HepG2 (cell line): ENCODE measurements at regions not wholly inside any gene's neighbourhood (a gene's known extent, or its start where the extent isn't known, plus 50 kb on each side); places are given as distances from the start of the nearest gene placed in this dataset.

Experiments
- ATAC-seq: fragments of 200-7000 bp; cut with Tn5 transposase; 3 replicates; pipeline ENCODE4 v1.9.1; 2020; ENCODE audit warnings: mild to moderate bottlenecking, moderate library complexity
- BruUV-seq: library from RNA; stranded (reverse); fragments of 400-500 nt; replicated peaks from 2 replicates; lab custom pipeline; 2021; lab: Mats Ljungman, UMichigan
- CTCF ChIA-PET: fragments of 300-600 bp; formaldehyde crosslinking; extraction: SDS; loops from one replicate; lab custom pipeline; 2021; ENCODE audit warnings: low total read pairs, inconsistent platforms, low intra/inter-chr PET ratio; lab: Yijun Ruan, JAX
- POLR2A ChIA-PET: fragments of 350-600 bp; sonication (Branson Sonifier 250); formaldehyde crosslinking; loops from one replicate; lab custom pipeline; 2020; ENCODE audit warnings: antibody characterized with exemption, inconsistent platforms; lab: Yijun Ruan, JAX
- DNase-seq: peaks from one replicate; pipeline ENCODE4 v3.0.0-alpha.2; 2015; ENCODE audit warnings: low spot score
- FAIRE-seq: peaks from 3 replicates; lab custom pipeline; 2011; peaks lifted over from hg19 to GRCh38; lab: Jason Lieb, UNC
- H2AFZ ChIP-seq: one replicate; pipeline ENCODE4 v1.6.1; 2011; ENCODE audit warnings: low read length, inconsistent platforms
- H3K27ac ChIP-seq: fragments of 300-600 bp; 3 replicates; pipeline ENCODE4 v1.8.0; 2011; ENCODE audit warnings: mixed run types, mild to moderate bottlenecking, mixed read lengths, low read length, inconsistent platforms; ENCODE audit not compliant: insufficient read depth; ENCODE audit errors: extremely low read length
- H3K27me3 ChIP-seq, 2 experiments: fragments of 200-600 bp in 1 of 2; 2 replicates in 1 of 2; 3 replicates in 1 of 2; pipeline versions ENCODE4 v1.6.0 to v1.8.0; 2011; ENCODE audit warnings: low read length in 2 of 2, mild to moderate bottlenecking in 2 of 2, moderate library complexity in 2 of 2, inconsistent platforms in 1 of 2; ENCODE audit not compliant: insufficient read depth in 2 of 2, control insufficient read depth in 1 of 2
- H3K36me3 ChIP-seq, 2 experiments: fragments of 200-600 bp in 1 of 2; replicated peaks in 1 of 2; 2 replicates in 1 of 2; 3 replicates in 1 of 2; pipeline versions ENCODE4 v1.5.1 to v1.8.0; 2011; ENCODE audit warnings: low read length in 2 of 2, inconsistent platforms in 1 of 2; ENCODE audit not compliant: insufficient read depth in 2 of 2, control insufficient read depth in 1 of 2
- H3K4me1 ChIP-seq: 2 replicates; pipeline ENCODE4 v1.5.1; 2012; ENCODE audit warnings: low read length, inconsistent platforms; ENCODE audit not compliant: insufficient read depth
- H3K4me2 ChIP-seq: 2 replicates; pipeline ENCODE4 v1.6.0; 2011; ENCODE audit warnings: low read depth, low read length, inconsistent platforms
- H3K4me3 ChIP-seq, 3 experiments: fragments of 200-600 bp in 1 of 3; sonication (generic), shearing (Covaris generic) in 1 of 3; replicated peaks in 1 of 3; 2 replicates each; pipeline ENCODE4 v1.5.1; 2011 to 2016; ENCODE audit warnings: low read length in 3 of 3, inconsistent platforms in 2 of 3, low read depth in 2 of 3, mild to moderate bottlenecking in 2 of 3, control low read depth in 1 of 3, mixed read lengths in 1 of 3; ENCODE audit not compliant: insufficient read depth in 1 of 3
- H3K79me2 ChIP-seq: one replicate; pipeline ENCODE4 v1.6.1; 2011; ENCODE audit warnings: low read length, inconsistent platforms; ENCODE audit not compliant: insufficient read depth
- H3K9ac ChIP-seq: 2 replicates; pipeline ENCODE4 v1.6.0; 2011; ENCODE audit warnings: mild to moderate bottlenecking, low read depth, low read length, inconsistent platforms; ENCODE audit not compliant: insufficient read depth
- H3K9me3 ChIP-seq: 2 replicates; pipeline ENCODE4 v1.5.1; 2012; ENCODE audit warnings: mild to moderate bottlenecking, low read length
- H4K20me1 ChIP-seq: 2 replicates; pipeline ENCODE4 v1.6.0; 2011; ENCODE audit warnings: inconsistent platforms, mild to moderate bottlenecking, low read length, moderate library complexity; ENCODE audit not compliant: insufficient read depth
- ATF4 ChIP-seq, 2 experiments: fragments of 450-650 bp in 1 of 2; sonication (generic) in 1 of 2; formaldehyde crosslinking; IDR thresholded peaks; 2 replicates each; pipeline versions ENCODE4 v1.5.0 to v1.8.0; 2020 to 2022; ENCODE audit warnings: mild to moderate bottlenecking in 1 of 2, missing genetic modification reagents in 1 of 2
- HDAC2 ChIP-seq: sonication (generic); formaldehyde crosslinking; IDR thresholded peaks from 2 replicates; pipeline ENCODE4 v1.4.0; 2020; ENCODE audit warnings: missing genetic modification reagents
- PRDM10 ChIP-seq: sonication (generic); formaldehyde crosslinking; IDR thresholded peaks from 2 replicates; pipeline ENCODE4 v1.4.0; 2020; ENCODE audit warnings: low read depth, missing genetic modification reagents
- SCMH1 ChIP-seq: sonication (generic); formaldehyde crosslinking; IDR thresholded peaks from 2 replicates; pipeline ENCODE4 v1.9.0; 2021; ENCODE audit warnings: missing genetic modification reagents, mild to moderate bottlenecking, borderline replicate concordance
- ZNF256 ChIP-seq: sonication (generic); formaldehyde crosslinking; conservative IDR thresholded peaks from 2 replicates; pipeline ENCODE4 v1.4.0; 2020; ENCODE audit warnings: missing genetic modification reagents
- ZNF598 ChIP-seq: sonication (generic); formaldehyde crosslinking; IDR thresholded peaks from 2 replicates; pipeline ENCODE4 v1.5.1; 2020; ENCODE audit warnings: mild to moderate bottlenecking, missing genetic modification reagents, borderline replicate concordance
- ZNF619 ChIP-seq: sonication (generic); formaldehyde crosslinking; IDR thresholded peaks from 2 replicates; pipeline ENCODE4 v1.4.0; 2020; ENCODE audit warnings: mild to moderate bottlenecking, missing genetic modification reagents
- ZNF678 ChIP-seq: sonication (generic); formaldehyde crosslinking; IDR thresholded peaks from 2 replicates; pipeline ENCODE4 v1.4.0; 2020; ENCODE audit warnings: mild to moderate bottlenecking, missing genetic modification reagents
- ZSCAN21 ChIP-seq: sonication (generic); formaldehyde crosslinking; IDR thresholded peaks from 2 replicates; pipeline ENCODE4 v1.8.0; 2022; ENCODE audit warnings: mild to moderate bottlenecking, missing genetic modification reagents, moderate library complexity, borderline replicate concordance
- WGBS: methylation state at CpG from one replicate; pipeline ENCODE4 v1.1.6; 2017; ENCODE audit warnings: low lambda C conversion rate; 5-methylcytosine and 5-hydroxymethylcytosine counted together
- in situ Hi-C: cut with HindIII; loops from 2 replicates; pipeline ENCODE4 v1.10.0; 2017; ENCODE audit warnings: low pct_unique_long_range_greater_than_20kb; ENCODE audit not compliant: extremely low pct_ligation_motif_present
- intact Hi-C: fragments of 100-400 bp; cut with micrococcal nuclease; formaldehyde crosslinking; loops from one replicate; pipeline ENCODE4 v1.10.0; 2022; ENCODE audit not compliant: unreplicated experiment
- TF ChIP-seq, protein P1 (sequence below): sonication (generic); formaldehyde crosslinking; IDR thresholded peaks from 2 replicates; pipeline ENCODE4 v1.4.0; 2020; ENCODE audit warnings: missing genetic modification reagents
- TF ChIP-seq, protein P2 (sequence below): IDR thresholded peaks from 2 replicates; pipeline ENCODE4 v1.6.1; 2012; ENCODE audit warnings: inconsistent platforms
- TF ChIP-seq, protein P3 (sequence below): sonication (generic); formaldehyde crosslinking; IDR thresholded peaks from 2 replicates; pipeline ENCODE4 v1.5.0; 2020; ENCODE audit warnings: mild to moderate bottlenecking, missing genetic modification reagents, borderline replicate concordance

GRCh38 chr3:72630327-72630968, 217.8 kb downstream of the SHQ1 start (continued):
- TF ChIP-seq ATF4 (CRISPR knock-in tag; IDR thresholded peaks at IDR 0.05), result no peak
- no peak for TF ChIP-seq ZNF678 (CRISPR knock-in tag)

DNA sequence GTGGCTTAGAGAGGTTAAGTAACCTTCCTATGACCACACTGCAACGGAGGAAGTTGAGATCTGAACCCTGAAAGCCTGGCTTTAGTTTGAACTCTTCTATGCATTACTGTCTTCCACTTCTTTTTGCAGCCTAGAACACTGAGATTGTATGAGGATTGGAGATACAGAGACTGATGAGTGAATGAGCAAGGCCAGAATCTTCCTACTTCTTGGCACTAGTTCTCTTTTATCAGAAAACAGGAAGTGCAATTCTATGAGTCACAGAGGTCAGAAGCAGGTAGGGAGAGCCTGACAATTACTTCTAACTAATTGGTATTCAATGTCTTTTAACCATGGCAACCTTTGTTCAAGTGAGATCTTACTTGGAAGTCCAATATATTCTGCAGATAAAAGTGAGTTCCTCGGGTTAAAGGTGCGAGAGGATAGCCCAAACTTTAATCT, 219.0 kb downstream of the SHQ1 start:
- H2AFZ ChIP-seq, result no peak overlapping the region
- H3K4me2 ChIP-seq, result no peak overlapping the region
- H3K27ac ChIP-seq, result no peak overlapping the region
- H3K4me1 ChIP-seq, result peaks cover 22% of the 10 kb centered on the region
- FAIRE-seq, result no peak
- CTCF ChIA-PET, result no interaction called here
- POLR2A ChIA-PET, result no interaction called here
- DNase-seq, result no peak
- intact Hi-C loops, result no loop called here
- H3K36me3 ChIP-seq, result no peaks in the 10 kb centered on the region
- no peaks in the 10 kb centered on the region for H3K9me3 ChIP-seq
- H3K27me3 ChIP-seq, result peaks cover 0 to 4% of the 10 kb centered on the region in 2 experiments; a peak in 1 of 5 replicates
- 42% methylated on average over 3 of the region's 3 CpGs for WGBS
- H3K79me2 ChIP-seq, result no peaks in the 10 kb centered on the region
- in situ Hi-C loops, result no loop called here
- H4K20me1 ChIP-seq, result no peaks in the 10 kb centered on the region
- BruUV-seq, result no TSS peak
- no peak overlapping the region for H3K9ac ChIP-seq
- H3K4me3 ChIP-seq, result no peak overlapping the region
- TF ChIP-seq, protein P1, sequence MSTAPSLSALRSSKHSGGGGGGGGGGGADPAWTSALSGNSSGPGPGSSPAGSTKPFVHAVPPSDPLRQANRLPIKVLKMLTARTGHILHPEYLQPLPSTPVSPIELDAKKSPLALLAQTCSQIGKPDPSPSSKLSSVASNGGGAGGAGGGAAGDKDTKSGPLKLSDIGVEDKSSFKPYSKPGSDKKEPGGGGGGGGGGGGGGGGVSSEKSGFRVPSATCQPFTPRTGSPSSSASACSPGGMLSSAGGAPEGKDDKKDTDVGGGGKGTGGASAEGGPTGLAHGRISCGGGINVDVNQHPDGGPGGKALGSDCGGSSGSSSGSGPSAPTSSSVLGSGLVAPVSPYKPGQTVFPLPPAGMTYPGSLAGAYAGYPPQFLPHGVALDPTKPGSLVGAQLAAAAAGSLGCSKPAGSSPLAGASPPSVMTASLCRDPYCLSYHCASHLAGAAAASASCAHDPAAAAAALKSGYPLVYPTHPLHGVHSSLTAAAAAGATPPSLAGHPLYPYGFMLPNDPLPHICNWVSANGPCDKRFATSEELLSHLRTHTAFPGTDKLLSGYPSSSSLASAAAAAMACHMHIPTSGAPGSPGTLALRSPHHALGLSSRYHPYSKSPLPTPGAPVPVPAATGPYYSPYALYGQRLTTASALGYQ (CRISPR knock-in tag), result no peak
- TF ChIP-seq SCMH1 (CRISPR knock-in tag) (no peak), ZNF256 (CRISPR knock-in tag) (no peak), ZNF598 (CRISPR knock-in tag) (no peak), PRDM10 (CRISPR knock-in tag) (no peak), ZNF619 (CRISPR knock-in tag) (no peak), HDAC2 (no peak), ZSCAN21 (CRISPR knock-in tag) (no peak)
- TF ChIP-seq, protein P2, sequence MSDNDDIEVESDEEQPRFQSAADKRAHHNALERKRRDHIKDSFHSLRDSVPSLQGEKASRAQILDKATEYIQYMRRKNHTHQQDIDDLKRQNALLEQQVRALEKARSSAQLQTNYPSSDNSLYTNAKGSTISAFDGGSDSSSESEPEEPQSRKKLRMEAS, result no peak
- TF ChIP-seq, protein P3, sequence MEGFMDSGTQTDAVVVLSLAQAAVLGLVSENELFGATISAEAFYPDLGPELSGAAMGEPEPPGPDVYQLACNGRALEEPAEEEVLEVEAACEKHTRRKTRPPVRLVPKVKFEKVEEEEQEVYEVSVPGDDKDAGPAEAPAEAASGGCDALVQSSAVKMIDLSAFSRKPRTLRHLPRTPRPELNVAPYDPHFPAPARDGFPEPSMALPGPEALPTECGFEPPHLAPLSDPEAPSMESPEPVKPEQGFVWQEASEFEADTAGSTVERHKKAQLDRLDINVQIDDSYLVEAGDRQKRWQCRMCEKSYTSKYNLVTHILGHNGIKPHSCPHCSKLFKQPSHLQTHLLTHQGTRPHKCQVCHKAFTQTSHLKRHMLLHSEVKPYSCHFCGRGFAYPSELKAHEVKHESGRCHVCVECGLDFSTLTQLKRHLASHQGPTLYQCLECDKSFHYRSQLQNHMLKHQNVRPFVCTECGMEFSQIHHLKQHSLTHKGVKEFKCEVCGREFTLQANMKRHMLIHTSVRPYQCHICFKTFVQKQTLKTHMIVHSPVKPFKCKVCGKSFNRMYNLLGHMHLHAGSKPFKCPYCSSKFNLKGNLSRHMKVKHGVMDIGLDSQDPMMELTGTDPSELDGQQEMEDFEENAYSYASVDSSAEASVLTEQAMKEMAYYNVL (CRISPR knock-in tag), result no peak
- no peak for ATAC-seq
